ENCODE measurements at regions not wholly inside any gene's neighbourhood (a gene's known extent, or its start where the extent isn't known, plus 50 kb on each side); places are given as distances from the start of the nearest gene placed in this dataset.

DNA sequence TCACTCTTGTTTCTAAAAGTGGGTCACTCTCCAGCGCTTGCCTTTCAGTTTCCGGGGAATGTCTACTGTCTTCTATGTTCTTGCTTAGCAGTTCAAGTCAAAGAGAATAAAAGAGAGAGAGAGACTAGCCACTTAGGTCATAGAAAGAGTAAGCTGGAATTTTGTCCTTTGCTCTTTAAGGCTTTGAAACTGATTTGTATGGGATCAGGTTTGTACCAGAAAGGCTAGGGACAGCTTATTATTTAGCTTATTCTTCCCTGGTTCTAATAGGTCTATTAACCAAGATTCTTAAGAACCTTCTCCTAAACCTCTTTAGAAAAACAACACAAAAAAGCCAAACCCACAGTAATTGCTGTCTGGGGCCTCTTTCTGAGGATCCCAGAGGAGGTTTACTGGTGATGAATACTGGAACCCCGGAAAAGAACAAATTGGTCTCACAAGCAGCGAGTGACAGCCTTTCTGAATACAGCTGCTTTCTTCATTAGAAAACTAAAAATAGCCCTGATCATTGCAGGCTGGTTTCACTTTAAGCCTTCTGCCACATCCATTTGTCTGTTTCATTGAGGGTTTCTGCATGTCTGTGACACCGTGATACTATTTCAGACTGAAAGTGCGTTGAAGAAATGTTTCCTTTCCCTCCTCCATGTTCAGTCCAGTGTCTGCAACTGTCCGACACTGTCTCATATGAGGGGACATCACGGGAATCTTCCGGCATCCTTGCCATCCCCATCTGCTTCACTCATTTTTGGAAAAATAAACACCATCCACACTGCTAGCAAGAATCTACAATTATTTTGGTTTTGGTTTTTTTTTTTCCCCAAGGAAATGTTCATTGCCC is 75.1 kb upstream of the ATXN1 start (continued):
- TF ChIP-seq, protein P1, sequence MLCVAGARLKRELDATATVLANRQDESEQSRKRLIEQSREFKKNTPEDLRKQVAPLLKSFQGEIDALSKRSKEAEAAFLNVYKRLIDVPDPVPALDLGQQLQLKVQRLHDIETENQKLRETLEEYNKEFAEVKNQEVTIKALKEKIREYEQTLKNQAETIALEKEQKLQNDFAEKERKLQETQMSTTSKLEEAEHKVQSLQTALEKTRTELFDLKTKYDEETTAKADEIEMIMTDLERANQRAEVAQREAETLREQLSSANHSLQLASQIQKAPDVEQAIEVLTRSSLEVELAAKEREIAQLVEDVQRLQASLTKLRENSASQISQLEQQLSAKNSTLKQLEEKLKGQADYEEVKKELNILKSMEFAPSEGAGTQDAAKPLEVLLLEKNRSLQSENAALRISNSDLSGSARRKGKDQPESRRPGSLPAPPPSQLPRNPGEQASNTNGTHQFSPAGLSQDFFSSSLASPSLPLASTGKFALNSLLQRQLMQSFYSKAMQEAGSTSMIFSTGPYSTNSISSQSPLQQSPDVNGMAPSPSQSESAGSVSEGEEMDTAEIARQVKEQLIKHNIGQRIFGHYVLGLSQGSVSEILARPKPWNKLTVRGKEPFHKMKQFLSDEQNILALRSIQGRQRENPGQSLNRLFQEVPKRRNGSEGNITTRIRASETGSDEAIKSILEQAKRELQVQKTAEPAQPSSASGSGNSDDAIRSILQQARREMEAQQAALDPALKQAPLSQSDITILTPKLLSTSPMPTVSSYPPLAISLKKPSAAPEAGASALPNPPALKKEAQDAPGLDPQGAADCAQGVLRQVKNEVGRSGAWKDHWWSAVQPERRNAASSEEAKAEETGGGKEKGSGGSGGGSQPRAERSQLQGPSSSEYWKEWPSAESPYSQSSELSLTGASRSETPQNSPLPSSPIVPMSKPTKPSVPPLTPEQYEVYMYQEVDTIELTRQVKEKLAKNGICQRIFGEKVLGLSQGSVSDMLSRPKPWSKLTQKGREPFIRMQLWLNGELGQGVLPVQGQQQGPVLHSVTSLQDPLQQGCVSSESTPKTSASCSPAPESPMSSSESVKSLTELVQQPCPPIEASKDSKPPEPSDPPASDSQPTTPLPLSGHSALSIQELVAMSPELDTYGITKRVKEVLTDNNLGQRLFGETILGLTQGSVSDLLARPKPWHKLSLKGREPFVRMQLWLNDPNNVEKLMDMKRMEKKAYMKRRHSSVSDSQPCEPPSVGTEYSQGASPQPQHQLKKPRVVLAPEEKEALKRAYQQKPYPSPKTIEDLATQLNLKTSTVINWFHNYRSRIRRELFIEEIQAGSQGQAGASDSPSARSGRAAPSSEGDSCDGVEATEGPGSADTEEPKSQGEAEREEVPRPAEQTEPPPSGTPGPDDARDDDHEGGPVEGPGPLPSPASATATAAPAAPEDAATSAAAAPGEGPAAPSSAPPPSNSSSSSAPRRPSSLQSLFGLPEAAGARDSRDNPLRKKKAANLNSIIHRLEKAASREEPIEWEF (IDR thresholded peaks at IDR 0.05; ENCODE audit: insufficient replicate concordance, low read depth, low read length), result no peak
- TF ChIP-seq MYB (IDR thresholded peaks at IDR 0.05; ENCODE audit: borderline replicate concordance, low read depth, low read length) (no peak), TCF3 (IDR thresholded peaks at IDR 0.05; ENCODE audit: borderline replicate concordance, insufficient read depth, low read depth, low read length) (no peak), MXI1 (IDR thresholded peaks at IDR 0.05; ENCODE audit: low read depth, low read length) (peak; percentile 27; the same call in 1 of the 2 replicates), MTA3 (IDR thresholded peaks at IDR 0.05; ENCODE audit: borderline replicate concordance, low read length) (0 out of 2 replicates have a peak, but pooled peaks have one; percentile 77), SRF (IDR thresholded peaks at IDR 0.05; ENCODE audit: low read depth in 2 of 2, low read length in 2 of 2) (no peak), RB1 (IDR thresholded peaks at IDR 0.05; ENCODE audit: borderline replicate concordance) (no peak), POLR2AphosphoS5 (IDR thresholded peaks at IDR 0.05; ENCODE audit: low read length) (peak; percentile 52; the same call in 1 of the 2 replicates), CHD1 (IDR thresholded peaks at IDR 0.05; ENCODE audit: low read depth, low read length) (0 out of 2 replicates have a peak, but pooled peaks have one; percentile 20), TCF12 (IDR thresholded peaks at IDR 0.05; ENCODE audit: low read depth, low read length) (peak; percentile 87), SMARCA5 (IDR thresholded peaks at IDR 0.05) (peak; percentile 19; the same call in 1 of the 2 replicates), EP300 (IDR thresholded peaks at IDR 0.05; ENCODE audit: borderline replicate concordance in 1 of 2, control insufficient read depth in 1 of 2, low read depth in 2 of 2, low read length in 2 of 2) (peak; percentile 31 to 62; a peak in 3 of 4 replicates), IKZF1 (conservative IDR thresholded peaks at IDR 0.05) (peak; percentile 56), FOS (IDR thresholded peaks at IDR 0.05; ENCODE audit: borderline replicate concordance, extremely low read depth, insufficient read length) (no peak), NBN (IDR thresholded peaks at IDR 0.05) (peak; percentile 65), NFIC (IDR thresholded peaks at IDR 0.05; ENCODE audit: low read depth, low read length) (peak; percentile 62; the same call in 1 of the 2 replicates), PBX3 (IDR thresholded peaks at IDR 0.05; ENCODE audit: insufficient replicate concordance, low read depth, low read length) (peak; percentile 20), SMAD1 (IDR thresholded peaks at IDR 0.05; ENCODE audit: low read depth, partially characterized antibody) (no peak), RCOR1 (conservative IDR thresholded peaks at IDR 0.05; ENCODE audit: low read depth, low read length) (0 out of 2 replicates have a peak, but pooled peaks have one; percentile 19), SP1 (IDR thresholded peaks at IDR 0.05; ENCODE audit: low read depth, low read length) (peak; percentile 9), DPF2 (IDR thresholded peaks at IDR 0.05) (0 out of 2 replicates have a peak, but pooled peaks have one; percentile 40)
- TF ChIP-seq, protein P2, sequence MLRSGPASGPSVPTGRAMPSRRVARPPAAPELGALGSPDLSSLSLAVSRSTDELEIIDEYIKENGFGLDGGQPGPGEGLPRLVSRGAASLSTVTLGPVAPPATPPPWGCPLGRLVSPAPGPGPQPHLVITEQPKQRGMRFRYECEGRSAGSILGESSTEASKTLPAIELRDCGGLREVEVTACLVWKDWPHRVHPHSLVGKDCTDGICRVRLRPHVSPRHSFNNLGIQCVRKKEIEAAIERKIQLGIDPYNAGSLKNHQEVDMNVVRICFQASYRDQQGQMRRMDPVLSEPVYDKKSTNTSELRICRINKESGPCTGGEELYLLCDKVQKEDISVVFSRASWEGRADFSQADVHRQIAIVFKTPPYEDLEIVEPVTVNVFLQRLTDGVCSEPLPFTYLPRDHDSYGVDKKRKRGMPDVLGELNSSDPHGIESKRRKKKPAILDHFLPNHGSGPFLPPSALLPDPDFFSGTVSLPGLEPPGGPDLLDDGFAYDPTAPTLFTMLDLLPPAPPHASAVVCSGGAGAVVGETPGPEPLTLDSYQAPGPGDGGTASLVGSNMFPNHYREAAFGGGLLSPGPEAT (IDR thresholded peaks at IDR 0.05; ENCODE audit: low read depth), result peak; percentile 44; the same call in 1 of the 2 replicates
